D721Med (cell line): ENCODE measurements at regions not wholly inside any gene's neighbourhood (a gene's known extent, or its start where the extent isn't known, plus 50 kb on each side); places are given as distances from the start of the nearest gene placed in this dataset.

ENCODE experiments used
- DNase-seq: peaks from one replicate; pipeline ENCODE4 v3.0.0; 2011; ENCODE audit warnings: low spot score; ENCODE audit not compliant: insufficient read length
- FAIRE-seq: peaks from 2 replicates; lab custom pipeline; 2011; peaks lifted over from hg19 to GRCh38; lab: Jason Lieb, UNC
- TF ChIP-seq, protein P1 (sequence below): IDR thresholded peaks from 2 replicates; pipeline ENCODE4 v1.5.1; 2012; ENCODE audit warnings: mild to moderate bottlenecking, control low read depth; ENCODE audit not compliant: insufficient read depth; ENCODE audit errors: missing control alignments

DNA sequence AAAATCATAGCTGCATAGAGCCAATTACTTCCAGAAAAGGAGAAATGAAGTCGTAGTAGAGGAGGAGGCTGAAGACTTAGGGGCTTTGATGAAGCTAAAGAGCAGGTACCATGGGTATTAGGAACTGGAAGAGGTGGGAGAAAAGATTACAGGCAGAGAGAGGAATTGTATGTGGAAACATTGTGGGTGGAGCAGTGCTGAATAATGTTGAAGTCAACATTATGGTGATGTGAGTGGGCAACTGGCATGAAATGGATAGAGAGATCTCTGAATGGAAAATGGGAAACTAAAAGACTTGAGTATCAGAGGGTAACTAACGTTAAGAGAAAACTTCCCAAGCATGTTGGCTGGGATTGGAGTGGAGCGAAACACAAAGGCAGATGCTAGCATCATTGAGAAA is 92.5 kb downstream of the AREG start:
- no peak for DNase-seq
- FAIRE-seq: no peak
- TF ChIP-seq, protein P1, sequence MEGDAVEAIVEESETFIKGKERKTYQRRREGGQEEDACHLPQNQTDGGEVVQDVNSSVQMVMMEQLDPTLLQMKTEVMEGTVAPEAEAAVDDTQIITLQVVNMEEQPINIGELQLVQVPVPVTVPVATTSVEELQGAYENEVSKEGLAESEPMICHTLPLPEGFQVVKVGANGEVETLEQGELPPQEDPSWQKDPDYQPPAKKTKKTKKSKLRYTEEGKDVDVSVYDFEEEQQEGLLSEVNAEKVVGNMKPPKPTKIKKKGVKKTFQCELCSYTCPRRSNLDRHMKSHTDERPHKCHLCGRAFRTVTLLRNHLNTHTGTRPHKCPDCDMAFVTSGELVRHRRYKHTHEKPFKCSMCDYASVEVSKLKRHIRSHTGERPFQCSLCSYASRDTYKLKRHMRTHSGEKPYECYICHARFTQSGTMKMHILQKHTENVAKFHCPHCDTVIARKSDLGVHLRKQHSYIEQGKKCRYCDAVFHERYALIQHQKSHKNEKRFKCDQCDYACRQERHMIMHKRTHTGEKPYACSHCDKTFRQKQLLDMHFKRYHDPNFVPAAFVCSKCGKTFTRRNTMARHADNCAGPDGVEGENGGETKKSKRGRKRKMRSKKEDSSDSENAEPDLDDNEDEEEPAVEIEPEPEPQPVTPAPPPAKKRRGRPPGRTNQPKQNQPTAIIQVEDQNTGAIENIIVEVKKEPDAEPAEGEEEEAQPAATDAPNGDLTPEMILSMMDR: no peak

DNA sequence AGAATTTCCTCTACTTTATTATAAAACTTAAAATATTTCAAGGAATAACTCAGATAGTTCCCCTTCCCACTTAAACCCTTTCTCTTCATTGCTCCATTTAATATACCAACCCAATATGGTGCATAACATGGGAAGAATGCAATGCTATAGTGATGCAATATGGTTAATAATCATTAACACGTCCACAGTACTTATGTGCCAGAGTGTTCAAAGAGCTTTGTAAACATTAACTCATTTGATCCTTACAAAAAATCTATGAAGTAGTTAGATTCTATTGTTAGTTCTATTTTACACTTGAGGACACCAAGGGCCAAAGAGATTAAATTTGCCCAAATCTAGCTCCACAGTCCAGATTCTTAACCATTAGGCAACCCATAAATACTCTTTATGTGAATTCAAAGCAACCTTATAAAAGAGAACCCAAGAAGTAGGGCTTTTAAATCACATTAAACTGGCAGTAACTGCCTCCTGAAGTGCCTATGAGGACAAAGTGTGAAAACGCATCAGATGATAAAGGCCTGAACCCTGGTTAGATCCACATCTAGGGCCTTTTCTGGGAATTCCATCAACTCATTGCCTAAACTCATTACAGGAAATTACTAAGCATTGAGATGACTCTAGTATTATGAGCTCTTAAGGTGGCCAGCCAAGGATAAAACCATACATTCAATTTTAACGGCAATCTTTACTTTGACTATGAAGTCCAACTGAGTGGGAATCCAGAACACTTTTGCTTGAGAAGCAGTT is 94.3 kb downstream of the AREG start:
- no peak for FAIRE-seq
- TF ChIP-seq, protein P1: no peak
- DNase-seq: no peak

DNA sequence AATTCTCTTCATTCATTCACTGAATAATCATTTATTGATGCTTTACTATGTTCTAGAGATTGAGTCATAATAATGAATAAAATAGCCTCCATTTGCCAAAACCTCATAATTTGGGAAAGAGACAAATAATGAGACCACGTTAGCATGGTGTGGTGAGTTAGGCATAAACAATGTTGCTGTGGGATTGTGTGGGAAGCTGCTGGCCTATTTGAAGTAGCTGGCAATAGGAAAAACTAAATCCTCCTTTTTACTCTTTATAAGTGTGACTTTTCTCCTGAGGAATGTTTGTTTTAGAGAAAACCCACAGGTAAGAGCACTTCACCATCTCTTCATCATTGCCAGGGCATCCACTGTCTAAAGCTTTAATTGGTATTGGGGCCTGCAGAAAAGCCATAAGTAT is 95.3 kb downstream of the AREG start:
- FAIRE-seq (no peak), DNase-seq (no peak)
- TF ChIP-seq, protein P1: no peak

DNA sequence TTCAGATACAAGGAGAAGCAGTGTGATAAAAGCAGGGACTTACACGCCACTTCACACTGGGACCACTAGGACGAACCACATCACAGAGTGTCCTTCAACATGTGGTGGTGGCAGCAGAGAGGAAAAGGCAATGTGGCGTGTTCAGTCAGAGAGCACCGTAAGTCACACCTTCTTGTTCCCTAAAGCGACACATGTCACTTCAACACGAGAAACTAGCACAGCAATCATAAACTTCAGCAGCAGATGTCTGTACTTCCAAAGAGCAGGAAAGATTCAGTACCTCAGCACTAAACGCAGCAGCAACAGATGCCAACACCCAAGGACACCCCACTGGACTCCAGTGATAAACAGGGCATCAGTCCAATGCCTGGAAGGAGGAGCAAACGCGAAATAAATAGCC is 96.7 kb downstream of the AREG start:
- FAIRE-seq (no peak), DNase-seq (no peak)
- TF ChIP-seq, protein P1: no peak

DNA sequence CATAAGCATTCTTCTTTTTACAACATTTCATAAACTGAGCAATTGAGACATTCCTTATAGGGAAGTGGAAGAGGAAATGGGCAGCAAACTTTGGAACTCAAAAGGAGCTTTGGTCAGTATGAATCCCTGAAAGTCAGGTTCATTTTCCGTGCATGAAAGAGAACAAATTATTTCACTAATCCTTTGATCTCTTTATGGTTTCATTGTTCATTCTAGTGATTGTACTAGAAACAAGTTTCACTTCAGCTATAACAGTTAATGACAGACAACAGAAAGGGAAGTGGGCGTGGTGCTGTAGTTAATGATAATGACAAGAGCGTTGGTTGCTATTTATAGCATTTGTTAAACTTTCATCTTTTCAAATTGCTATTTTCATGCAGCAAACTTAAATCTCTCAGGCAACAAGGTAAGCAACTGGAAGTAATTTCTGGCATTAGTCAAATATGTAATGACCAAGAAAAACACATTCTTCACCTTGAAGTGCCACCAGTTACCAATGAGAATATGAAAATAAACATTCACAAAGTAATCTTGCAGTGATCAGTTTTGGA is 98.4 kb downstream of the AREG start:
- FAIRE-seq (no peak), DNase-seq (no peak)
- TF ChIP-seq, protein P1: no peak

DNA sequence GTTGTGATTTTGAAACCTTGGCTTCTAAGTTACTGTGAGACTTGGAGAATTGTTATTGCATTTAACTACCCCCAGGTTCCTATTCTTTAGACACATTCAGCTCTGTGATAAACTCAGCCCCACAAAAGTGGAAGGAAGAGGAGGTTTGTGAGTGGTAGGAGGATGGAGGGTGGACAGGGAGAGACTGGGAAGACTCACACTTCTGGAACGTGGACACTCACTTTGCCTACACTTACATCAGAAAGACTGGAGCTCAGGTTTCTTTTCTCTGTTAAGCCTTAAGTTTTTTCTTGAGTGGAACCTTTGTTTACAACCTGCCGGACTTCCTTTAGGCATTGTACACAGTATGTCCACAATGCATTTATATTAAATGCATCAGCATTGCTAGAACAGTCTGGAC is 99.0 kb downstream of the AREG start:
- DNase-seq: no peak
- FAIRE-seq: no peak
- TF ChIP-seq, protein P1: no peak
